ENCODE measurements at regions not wholly inside any gene's neighbourhood (a gene's known extent, or its start where the extent isn't known, plus 50 kb on each side); places are given as distances from the start of the nearest gene placed in this dataset.

GRCh38 chrX:39451046-39451445 is 646.7 kb downstream of the BCOR start:
- no peak for DNase-seq
- Histone ChIP-seq H3K27me3 (no peaks in the 10 kb centered on the region), H3K27ac (no peak overlapping the region), H3K4me3 (no peak overlapping the region), H3K36me3 (no peaks in the 10 kb centered on the region), H3K9me3 (no peaks in the 10 kb centered on the region), H3K4me1 (no peaks in the 10 kb centered on the region)
- TF ChIP-seq CTCF (IDR thresholded peaks at IDR 0.05) (no peak), POLR2AphosphoS5 (IDR thresholded peaks at IDR 0.05) (no peak), POLR2A (IDR thresholded peaks at IDR 0.05) (no peak), EP300 (IDR thresholded peaks at IDR 0.05) (no peak)
- WGBS, 2 donors: 77 to 87% methylated on average over 7 of the region's 7 CpGs
- intact Hi-C loops (cut with DNase I): no loop called here

- Histone ChIP-seq H3K27me3 (no peaks in the 10 kb centered on the region), H3K4me3 (no peak overlapping the region), H3K27ac (no peak overlapping the region), H3K4me1 (no peaks in the 10 kb centered on the region), H3K36me3 (no peaks in the 10 kb centered on the region), H3K9me3 (no peaks in the 10 kb centered on the region)
- intact Hi-C loops (cut with DNase I): no loop called here
- 70 to 74% methylated on average over 4 of the region's 4 CpGs for WGBS, 2 donors
- DNase-seq: no peak
- TF ChIP-seq CTCF (IDR thresholded peaks at IDR 0.05) (no peak), POLR2A (IDR thresholded peaks at IDR 0.05) (no peak), EP300 (IDR thresholded peaks at IDR 0.05) (no peak), POLR2AphosphoS5 (IDR thresholded peaks at IDR 0.05) (no peak)
Observed at GRCh38 chrX:39452401-39452800, 645.4 kb downstream of the BCOR start.

GRCh38 chrX:39453889-39454621 is 643.7 kb downstream of the BCOR start:
- no peak for TF ChIP-seq CTCF (IDR thresholded peaks at IDR 0.05)
- no peak for TF ChIP-seq EP300 (IDR thresholded peaks at IDR 0.05)
- TF ChIP-seq POLR2A (IDR thresholded peaks at IDR 0.05): no peak
- no peak for TF ChIP-seq POLR2AphosphoS5 (IDR thresholded peaks at IDR 0.05)
- H3K27ac ChIP-seq: no peak overlapping the region
- intact Hi-C loops (cut with DNase I): no loop called here
- 83 to 85% methylated on average over 5 of the region's 5 CpGs for WGBS, 2 donors
- no peaks in the 10 kb centered on the region for H3K27me3 ChIP-seq
- no peaks in the 10 kb centered on the region for H3K9me3 ChIP-seq
- H3K4me1 ChIP-seq: no peaks in the 10 kb centered on the region
- no peak overlapping the region for H3K4me3 ChIP-seq
- H3K36me3 ChIP-seq: no peaks in the 10 kb centered on the region
- no peak for DNase-seq

GRCh38 chrX:39456894-39457604 is 640.7 kb downstream of the BCOR start:
- Histone ChIP-seq H3K4me3 (no peak overlapping the region), H3K27ac (no peak overlapping the region), H3K9me3 (peaks cover 0 to 2% (median 0%) of the 10 kb centered on the region in 4 donors), H3K27me3 (no peaks in the 10 kb centered on the region), H3K4me1 (no peaks in the 10 kb centered on the region), H3K36me3 (no peaks in the 10 kb centered on the region)
- 67 to 83% methylated on average over 3 of the region's 3 CpGs for WGBS, 2 donors
- no peak for DNase-seq
- intact Hi-C loops (cut with DNase I): no loop called here
- TF ChIP-seq POLR2A (IDR thresholded peaks at IDR 0.05) (no peak), CTCF (IDR thresholded peaks at IDR 0.05) (no peak), POLR2AphosphoS5 (IDR thresholded peaks at IDR 0.05) (no peak), EP300 (IDR thresholded peaks at IDR 0.05) (no peak)
